G401 (cell line): ENCODE measurements at regions not wholly inside any gene's neighbourhood (a gene's known extent, or its start where the extent isn't known, plus 50 kb on each side); places are given as distances from the start of the nearest gene placed in this dataset.

Experiments
- DNase-seq: peaks from one replicate; pipeline ENCODE4 v3.0.0-alpha.2; 2015; ENCODE audit warnings: low spot score
- in situ Hi-C: cut with HindIII; loops from 2 replicates; pipeline ENCODE4 v1.10.0; 2016; ENCODE audit warnings: low sequenced_read_pairs, mixed read lengths

GRCh38 chr1:209473025-209473424, 110.5 kb upstream of the CAMK1G start:
- DNase-seq, result no peak
- in situ Hi-C loops, result no loop called here

DNA sequence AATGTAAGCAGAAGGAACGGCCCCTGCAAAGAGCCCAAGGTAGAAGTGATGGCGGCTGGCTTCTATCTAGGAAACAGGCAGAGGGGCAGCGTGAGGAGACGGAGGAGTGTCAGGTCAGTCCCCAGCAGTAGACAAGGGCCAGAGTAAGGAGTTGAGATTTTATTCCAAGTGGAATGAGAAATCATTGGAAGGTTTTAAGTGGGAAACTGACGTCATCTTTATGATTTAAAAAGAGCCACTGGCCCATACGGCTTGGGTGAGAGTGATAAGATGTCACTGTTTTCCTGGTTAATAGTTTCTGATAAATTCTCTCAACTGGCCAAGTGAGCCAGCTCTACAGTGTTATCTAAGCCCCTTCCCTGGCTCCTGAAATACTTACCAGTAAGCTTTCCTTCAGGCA, 103.2 kb upstream of the CAMK1G start:
- no peak for DNase-seq
- in situ Hi-C loops, result no loop called here

DNA sequence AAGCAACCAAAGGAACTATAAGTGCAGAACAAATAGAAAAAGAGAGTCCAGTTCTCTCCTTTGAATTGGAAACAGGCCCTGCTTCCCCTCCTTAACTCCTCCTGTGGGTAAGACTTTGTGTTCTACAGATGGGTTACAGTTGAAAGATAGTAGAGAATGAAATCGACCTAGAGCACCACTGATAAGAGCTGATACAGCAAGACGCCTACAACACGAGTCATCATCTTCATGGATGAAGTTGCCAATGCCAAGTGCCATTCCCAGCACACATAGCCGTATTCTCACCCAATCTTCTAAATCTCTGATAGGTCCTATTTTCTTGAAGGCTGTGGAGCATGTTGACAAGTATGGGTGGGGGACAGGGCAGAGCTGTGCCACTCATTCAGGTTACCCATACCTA, 99.8 kb upstream of the CAMK1G start:
- in situ Hi-C loops, result no loop called here
- DNase-seq, result no peak

DNA sequence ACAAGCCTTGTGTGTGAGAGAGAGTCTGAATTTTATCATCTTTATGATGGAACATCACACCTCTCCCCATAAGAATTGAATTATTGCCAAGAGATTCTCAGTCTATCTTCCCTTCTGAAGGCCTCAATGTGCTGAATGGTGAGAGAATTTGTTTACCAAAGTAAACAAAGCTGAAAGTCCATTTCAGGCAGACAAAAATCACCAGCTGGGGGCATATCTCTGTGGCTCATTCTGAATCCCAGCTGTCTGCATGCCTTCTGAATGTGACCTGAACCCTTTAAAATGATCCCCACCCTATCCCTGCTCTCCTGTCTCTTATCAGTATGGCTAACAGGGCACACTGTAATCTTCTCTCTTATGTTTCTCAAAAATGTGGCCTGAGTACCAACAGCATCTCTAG, 99.1 kb upstream of the CAMK1G start:
- in situ Hi-C loops, result no loop called here
- DNase-seq, result no peak

GRCh38 chr1:209485167-209485566, 98.3 kb upstream of the CAMK1G start:
- peak; percentile 45 for DNase-seq
- in situ Hi-C loops, result no loop called here

GRCh38 chr1:209485751-209486150, 97.8 kb upstream of the CAMK1G start:
- in situ Hi-C loops, result no loop called here
- DNase-seq, result no peak

DNA sequence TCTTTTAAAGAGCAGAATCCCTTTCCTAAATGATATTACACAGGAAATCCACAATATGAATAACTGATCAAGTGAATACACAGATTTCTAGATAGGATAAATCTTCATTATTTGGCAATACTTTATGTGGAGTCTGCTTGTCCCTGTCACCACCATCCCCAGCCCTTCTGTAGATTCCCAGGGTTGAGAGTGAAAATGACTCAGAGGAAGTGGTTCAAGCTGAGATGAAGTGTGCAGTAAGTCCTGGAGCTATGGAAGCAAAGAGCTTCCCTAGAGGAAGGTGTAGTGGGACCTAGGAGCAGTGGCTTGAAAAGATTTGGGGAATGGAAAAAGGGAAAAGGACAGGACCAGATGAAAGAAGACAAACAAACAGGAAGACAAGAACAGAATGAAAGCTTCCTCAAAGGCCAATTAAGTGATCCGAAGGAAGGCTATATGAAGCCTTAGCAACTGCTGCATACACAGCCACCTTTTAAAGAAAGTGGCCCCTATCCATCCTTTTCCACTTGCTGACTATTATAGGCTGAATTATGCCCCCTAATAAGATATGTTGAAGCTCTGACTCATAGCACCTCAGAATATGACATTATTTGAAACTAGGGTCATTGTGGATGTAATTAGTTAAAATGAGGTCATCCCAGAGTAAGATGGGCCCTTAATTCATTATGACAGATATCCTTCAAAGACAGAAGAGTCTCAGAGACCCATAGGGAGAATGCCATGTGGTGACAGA, 96.5 kb upstream of the CAMK1G start:
- DNase-seq, result no peak
- in situ Hi-C loops, result no loop called here

GRCh38 chr1:209490013-209490412, 93.5 kb upstream of the CAMK1G start:
- in situ Hi-C loops, result no loop called here
- peak; percentile 16 for DNase-seq

- no peak for DNase-seq
- in situ Hi-C loops, result no loop called here
Measured at GRCh38 chr1:209491031-209491430, 92.5 kb upstream of the CAMK1G start.

DNA sequence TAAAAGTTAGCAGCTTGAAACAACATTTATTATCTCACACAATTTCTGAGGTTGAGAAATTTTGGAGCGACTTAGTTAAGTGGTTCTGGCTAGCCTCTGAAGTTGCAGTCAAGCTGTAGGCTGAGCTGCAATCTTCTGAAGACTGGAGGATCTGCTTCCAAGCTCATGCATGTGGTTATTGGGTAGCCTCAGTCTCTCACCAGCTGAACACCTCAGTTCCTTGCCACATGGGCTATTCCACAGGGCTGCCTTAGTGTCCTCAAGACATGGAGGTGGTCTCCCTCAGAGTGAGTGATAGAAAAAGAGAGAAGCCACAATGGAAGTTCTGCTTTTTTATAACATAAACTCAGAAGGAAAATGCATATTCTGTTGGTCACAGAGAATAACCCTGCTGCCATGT, 92.0 kb upstream of the CAMK1G start:
- in situ Hi-C loops, result no loop called here
- no peak for DNase-seq

GRCh38 chr1:209491897-209492296, 91.6 kb upstream of the CAMK1G start:
- in situ Hi-C loops, result no loop called here
- DNase-seq, result no peak

GRCh38 chr1:209493559-209493958, 90.0 kb upstream of the CAMK1G start:
- DNase-seq, result no peak
- in situ Hi-C loops, result no loop called here

- in situ Hi-C loops, result no loop called here
- DNase-seq, result no peak
Measured at GRCh38 chr1:209497729-209498128, 85.8 kb upstream of the CAMK1G start.

DNA sequence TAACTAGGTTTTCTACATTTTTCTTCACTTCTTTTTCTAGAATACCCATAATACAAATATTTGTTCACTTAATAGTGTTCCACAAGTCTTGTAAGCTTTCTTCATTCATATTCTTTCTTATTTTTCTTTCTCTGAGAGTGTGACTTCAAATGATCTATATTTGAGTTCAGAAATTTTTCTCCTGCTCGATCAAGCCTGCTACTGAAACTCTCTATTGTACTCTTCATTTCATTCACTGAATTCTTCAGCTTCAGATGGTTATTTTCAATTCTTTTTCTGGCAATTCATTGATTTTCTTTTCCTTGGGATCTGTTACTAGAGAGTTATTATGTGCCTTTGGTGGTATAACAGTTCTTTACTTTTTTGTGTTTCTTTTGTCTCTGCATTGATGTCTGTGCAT, 82.5 kb upstream of the CAMK1G start:
- in situ Hi-C loops, result no loop called here

GRCh38 chr1:209503196-209503595, 80.3 kb upstream of the CAMK1G start:
- in situ Hi-C loops, result no loop called here
- DNase-seq, result no peak

More for the DNA sequence above, 82.5 kb upstream of the CAMK1G start:
- no peak for DNase-seq

DNA sequence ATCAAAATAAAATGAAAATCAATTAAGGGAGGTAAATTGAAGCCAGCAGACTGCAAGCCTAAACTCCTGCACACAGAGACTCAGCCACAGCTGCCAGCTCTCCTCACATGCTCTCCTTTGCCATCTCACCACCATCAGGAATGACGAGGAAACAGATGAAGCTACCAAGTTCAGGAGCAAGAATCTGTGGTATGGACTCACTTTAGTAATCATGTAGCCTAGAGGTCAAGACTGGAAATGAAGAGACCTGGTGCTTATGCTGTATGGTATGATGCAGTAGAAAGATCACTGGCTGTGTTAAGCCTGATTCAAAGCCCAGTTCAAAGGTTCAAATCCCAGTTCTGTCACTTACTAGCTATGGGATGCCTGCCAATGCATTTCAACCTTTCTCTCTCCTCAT, 78.9 kb upstream of the CAMK1G start:
- in situ Hi-C loops, result no loop called here
- no peak for DNase-seq

DNA sequence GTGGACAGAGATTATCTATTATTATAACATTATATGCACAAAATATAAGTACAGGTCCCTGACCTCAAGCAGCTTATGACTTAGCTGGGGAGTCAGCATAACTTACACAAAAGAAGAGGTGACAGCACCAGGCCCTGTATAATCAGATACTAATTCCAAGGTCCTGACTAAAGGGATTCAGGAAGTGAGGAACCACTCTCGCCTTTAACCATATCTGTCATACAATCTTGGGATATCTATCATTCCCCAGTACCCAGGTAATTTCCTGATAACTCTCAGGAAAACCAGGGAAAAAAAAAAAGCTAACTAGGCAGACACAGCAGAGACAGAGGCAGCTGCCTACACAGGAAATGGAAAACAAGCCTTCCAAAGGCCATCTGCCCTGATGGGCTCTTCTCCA, 78.5 kb upstream of the CAMK1G start:
- in situ Hi-C loops, result no loop called here
- DNase-seq, result no peak

DNA sequence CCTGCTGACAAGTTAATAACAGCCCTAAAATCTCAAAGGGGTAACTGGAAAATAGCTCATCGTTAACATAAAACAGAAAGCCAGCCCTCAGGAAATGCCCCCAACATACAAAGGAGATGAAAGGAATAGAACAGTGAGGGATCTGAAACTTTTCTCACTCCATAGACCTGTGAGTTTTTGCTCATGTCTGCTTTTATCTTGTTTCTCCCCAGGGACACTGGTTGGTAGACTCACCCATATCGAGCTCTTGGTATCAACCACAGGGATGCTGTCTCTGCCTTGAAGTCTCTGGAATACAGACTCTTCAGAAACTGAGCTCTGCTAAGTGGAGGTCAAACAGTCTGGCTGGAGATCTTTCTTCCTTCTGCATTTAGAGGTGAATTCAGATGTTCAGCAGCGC, 77.4 kb upstream of the CAMK1G start:
- DNase-seq, result no peak
- in situ Hi-C loops, result no loop called here

GRCh38 chr1:209509039-209509438, 74.5 kb upstream of the CAMK1G start:
- DNase-seq, result no peak
- in situ Hi-C loops, result no loop called here

- in situ Hi-C loops, result no loop called here
- DNase-seq, result no peak
Measured at GRCh38 chr1:209510063-209510462, 73.5 kb upstream of the CAMK1G start.

DNA sequence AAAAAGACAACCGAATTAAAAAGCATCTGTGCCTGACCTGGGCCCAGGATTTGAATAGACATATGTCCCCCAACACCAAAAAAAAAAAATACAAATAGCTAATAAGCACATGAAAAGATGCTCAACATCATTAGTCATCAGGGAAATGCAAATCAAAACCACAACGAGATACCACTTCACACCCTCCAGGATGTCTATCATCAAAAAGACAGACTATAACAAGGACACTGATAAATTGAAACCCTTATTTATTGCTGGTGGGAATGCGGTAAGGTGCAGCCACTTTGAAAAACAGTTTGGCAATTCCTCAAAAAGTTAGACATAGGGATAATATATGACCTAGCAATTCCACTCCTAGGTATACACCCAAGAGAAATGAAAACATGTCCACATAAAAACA, 72.3 kb upstream of the CAMK1G start:
- DNase-seq, result no peak
- in situ Hi-C loops, result no loop called here

DNA sequence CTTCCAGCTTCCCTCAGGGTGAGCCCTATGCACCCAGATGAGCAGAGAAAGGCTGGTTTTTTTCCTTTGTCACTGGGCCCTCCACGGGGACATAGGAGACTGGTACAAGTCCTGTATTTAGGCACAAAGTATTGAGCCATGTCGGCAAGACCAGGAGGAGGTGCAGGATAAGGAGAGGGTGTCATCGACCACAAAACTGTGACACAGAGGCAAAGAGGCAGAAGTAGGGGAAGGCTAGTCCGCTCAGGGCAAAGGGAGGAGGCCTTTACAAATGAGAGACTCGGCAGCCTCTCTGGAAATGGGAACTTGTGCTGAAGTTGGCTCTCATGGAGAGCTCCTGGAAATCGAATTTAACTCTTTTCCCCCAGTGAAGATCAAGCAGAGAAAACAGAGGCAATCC, 70.7 kb upstream of the CAMK1G start:
- in situ Hi-C loops, result no loop called here
- DNase-seq, result no peak
